Uterus (tissue), 3 donors: ENCODE measurements at regions not wholly inside any gene's neighbourhood (a gene's known extent, or its start where the extent isn't known, plus 50 kb on each side); places are given as distances from the start of the nearest gene placed in this dataset.

Source experiments
- DNase-seq, 2 donors: peaks; one replicate each; pipeline ENCODE4 v3.0.0-alpha.2; 2019 to 2020
- H3K27ac ChIP-seq, 2 donors: fragments of 200-600 bp; sonication (generic); 1 replicate in 1 of 2; 2 replicates in 1 of 2; pipeline ENCODE4 v1.5.1; 2016 to 2018
- H3K27me3 ChIP-seq, 2 donors: fragments of 200-600 bp; sonication (generic); one replicate each; pipeline ENCODE4 v1.5.1; 2018 to 2019; ENCODE audit warnings: control low read depth in 1 of 2
- H3K36me3 ChIP-seq, 2 donors: fragments of 200-600 bp; sonication (generic); one replicate each; pipeline ENCODE4 v1.5.1; 2019; ENCODE audit warnings: control low read depth in 1 of 2
- H3K4me1 ChIP-seq, 2 donors: fragments of 200-600 bp; sonication (generic); one replicate each; pipeline ENCODE4 v1.5.1; 2018 to 2019; ENCODE audit warnings: control low read depth in 1 of 2
- H3K4me3 ChIP-seq, 2 donors: fragments of 200-600 bp; sonication (generic); 1 replicate in 1 of 2; 2 replicates in 1 of 2; pipeline ENCODE4 v1.5.1; 2018 to 2019; ENCODE audit warnings: mild to moderate bottlenecking in 1 of 2
- H3K9me3 ChIP-seq, 2 donors: fragments of 200-600 bp; sonication (generic); one replicate each; pipeline ENCODE4 v1.5.1; 2019; ENCODE audit warnings: control low read depth in 1 of 2
- POLR2A ChIP-seq, 2 donors: fragments of 450-650 bp; IDR thresholded peaks; one replicate each; pipeline ENCODE4 v1.6.1; 2016; ENCODE audit warnings: antibody characterized with exemption in 2 of 2, mild to moderate bottlenecking in 1 of 2, moderate library complexity in 1 of 2
- intact Hi-C: fragments of 100-400 bp; cut with DNase I; formaldehyde crosslinking; loops from one replicate; pipeline ENCODE4 v1.15.1; 2023; ENCODE audit warnings: low total_unique reads
- TF ChIP-seq, protein P1 (sequence below), 4 experiments: fragments of 200-600 bp in 2 of 4; fragments of 450-650 bp in 2 of 4; sonication (generic) in 2 of 4; IDR thresholded peaks; one replicate each; pipeline ENCODE4 v1.5.1; 2016 to 2019; ENCODE audit warnings: antibody characterized with exemption in 4 of 4, mild to moderate bottlenecking in 2 of 4, moderate library complexity in 1 of 4
- donor health status: DM: yes; HTN: yes; CAD: no.

DNA sequence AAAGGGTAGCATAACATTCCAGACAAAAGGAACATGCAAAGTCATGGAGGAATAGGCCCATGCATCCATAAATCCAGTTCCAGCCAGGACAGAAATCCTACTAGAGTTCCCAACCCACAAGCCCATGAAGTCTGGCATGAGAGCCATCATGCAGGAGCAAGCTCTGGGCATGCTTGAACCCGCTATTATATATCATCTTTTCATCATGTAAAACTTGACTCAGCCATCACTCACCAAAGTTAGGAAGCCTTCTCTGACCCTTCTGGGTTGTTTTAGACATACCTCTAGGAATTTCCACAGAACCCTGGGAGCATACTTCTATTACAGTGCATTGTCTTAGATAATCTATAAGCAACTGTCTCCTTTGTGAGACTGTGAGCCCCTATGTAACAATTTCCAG is 293.0 kb upstream of the NPSR1 start:
- DNase-seq = no peak
- Histone ChIP-seq H3K4me3 (no peak overlapping the region), H3K9me3 (no peaks in the 10 kb centered on the region), H3K27ac (no peak overlapping the region), H3K27me3 (no peaks in the 10 kb centered on the region), H3K36me3 (no peaks in the 10 kb centered on the region), H3K4me1 (no peaks in the 10 kb centered on the region)
- intact Hi-C loops = no loop called here
- TF ChIP-seq POLR2A (IDR thresholded peaks at IDR 0.05) = no peak
- TF ChIP-seq, protein P1, sequence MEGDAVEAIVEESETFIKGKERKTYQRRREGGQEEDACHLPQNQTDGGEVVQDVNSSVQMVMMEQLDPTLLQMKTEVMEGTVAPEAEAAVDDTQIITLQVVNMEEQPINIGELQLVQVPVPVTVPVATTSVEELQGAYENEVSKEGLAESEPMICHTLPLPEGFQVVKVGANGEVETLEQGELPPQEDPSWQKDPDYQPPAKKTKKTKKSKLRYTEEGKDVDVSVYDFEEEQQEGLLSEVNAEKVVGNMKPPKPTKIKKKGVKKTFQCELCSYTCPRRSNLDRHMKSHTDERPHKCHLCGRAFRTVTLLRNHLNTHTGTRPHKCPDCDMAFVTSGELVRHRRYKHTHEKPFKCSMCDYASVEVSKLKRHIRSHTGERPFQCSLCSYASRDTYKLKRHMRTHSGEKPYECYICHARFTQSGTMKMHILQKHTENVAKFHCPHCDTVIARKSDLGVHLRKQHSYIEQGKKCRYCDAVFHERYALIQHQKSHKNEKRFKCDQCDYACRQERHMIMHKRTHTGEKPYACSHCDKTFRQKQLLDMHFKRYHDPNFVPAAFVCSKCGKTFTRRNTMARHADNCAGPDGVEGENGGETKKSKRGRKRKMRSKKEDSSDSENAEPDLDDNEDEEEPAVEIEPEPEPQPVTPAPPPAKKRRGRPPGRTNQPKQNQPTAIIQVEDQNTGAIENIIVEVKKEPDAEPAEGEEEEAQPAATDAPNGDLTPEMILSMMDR (IDR thresholded peaks at IDR 0.05) = no peak

DNA sequence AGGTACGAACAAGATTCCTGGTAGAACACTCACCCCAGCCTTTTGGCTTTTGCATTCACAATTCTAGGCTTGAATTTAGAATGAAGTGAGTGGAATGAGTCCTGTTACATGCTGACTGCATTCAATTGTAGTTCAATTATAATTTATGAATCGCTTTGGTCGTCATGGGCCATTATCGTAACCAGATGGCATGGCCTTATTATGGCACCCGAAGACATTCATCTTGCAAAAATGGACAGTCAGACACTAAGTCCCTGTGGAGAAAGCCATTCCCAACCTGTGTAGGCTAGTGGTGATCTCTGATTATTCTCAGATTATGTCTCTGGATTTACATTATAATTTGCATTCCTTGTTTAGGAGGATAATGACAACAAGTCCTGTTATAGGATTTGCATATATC is 292.4 kb upstream of the NPSR1 start:
- TF ChIP-seq, protein P1 (IDR thresholded peaks at IDR 0.05) = no peak
- TF ChIP-seq POLR2A (IDR thresholded peaks at IDR 0.05) = no peak
- no peaks in the 10 kb centered on the region for H3K36me3 ChIP-seq
- H3K4me3 ChIP-seq = no peak overlapping the region
- intact Hi-C loops = no loop called here
- no peaks in the 10 kb centered on the region for H3K9me3 ChIP-seq
- H3K27ac ChIP-seq = no peak overlapping the region
- H3K4me1 ChIP-seq = no peaks in the 10 kb centered on the region
- no peak for DNase-seq
- no peaks in the 10 kb centered on the region for H3K27me3 ChIP-seq

DNA sequence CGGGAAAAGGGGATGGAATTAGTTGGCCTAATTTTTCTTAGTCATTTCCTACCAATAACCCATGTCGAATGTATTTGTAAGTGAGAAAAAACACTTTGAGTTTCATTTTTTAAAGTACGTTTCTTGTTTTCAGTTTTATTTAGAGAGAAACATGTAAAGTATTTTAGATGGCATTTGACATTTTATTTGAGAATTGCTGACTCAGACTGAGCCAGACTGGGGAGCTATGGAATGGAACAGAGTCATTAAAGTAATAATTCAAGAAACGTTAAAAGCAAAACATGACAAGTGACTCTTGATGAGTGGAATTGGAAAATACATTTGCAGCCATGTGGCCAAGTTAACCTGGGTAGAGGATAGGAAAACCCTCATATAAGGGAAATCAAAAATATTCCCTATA is 286.1 kb upstream of the NPSR1 start:
- Histone ChIP-seq H3K27ac (no peak overlapping the region), H3K9me3 (no peaks in the 10 kb centered on the region), H3K27me3 (no peaks in the 10 kb centered on the region), H3K36me3 (no peaks in the 10 kb centered on the region), H3K4me1 (no peaks in the 10 kb centered on the region), H3K4me3 (no peak overlapping the region)
- intact Hi-C loops = no loop called here
- TF ChIP-seq, protein P1 (IDR thresholded peaks at IDR 0.05) = no peak
- no peak for TF ChIP-seq POLR2A (IDR thresholded peaks at IDR 0.05)
- no peak for DNase-seq

DNA sequence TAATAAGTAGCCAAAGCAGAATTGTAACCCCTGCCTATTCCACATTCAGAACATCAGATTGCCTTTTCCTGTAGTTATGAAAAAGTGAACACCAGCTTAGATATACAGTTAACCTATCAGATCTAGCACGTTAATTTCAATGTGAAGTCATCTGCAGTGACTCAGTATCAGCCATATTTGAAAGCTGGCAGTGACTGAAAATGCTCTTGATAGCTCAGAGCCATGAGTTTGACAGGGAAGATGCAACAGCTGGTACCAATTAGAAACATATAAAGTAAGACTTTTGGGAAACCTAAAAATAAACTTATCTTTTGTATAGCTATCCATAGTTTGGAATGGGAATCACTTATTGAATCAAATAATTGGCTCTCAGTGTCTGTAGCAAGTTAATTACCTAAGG is 284.1 kb upstream of the NPSR1 start:
- Histone ChIP-seq H3K4me1 (no peaks in the 10 kb centered on the region), H3K27me3 (no peaks in the 10 kb centered on the region), H3K4me3 (no peak overlapping the region), H3K9me3 (no peaks in the 10 kb centered on the region), H3K27ac (no peak overlapping the region), H3K36me3 (no peaks in the 10 kb centered on the region)
- DNase-seq = no peak
- no peak for TF ChIP-seq POLR2A (IDR thresholded peaks at IDR 0.05)
- TF ChIP-seq, protein P1 (IDR thresholded peaks at IDR 0.05) = no peak
- intact Hi-C loops = no loop called here

DNA sequence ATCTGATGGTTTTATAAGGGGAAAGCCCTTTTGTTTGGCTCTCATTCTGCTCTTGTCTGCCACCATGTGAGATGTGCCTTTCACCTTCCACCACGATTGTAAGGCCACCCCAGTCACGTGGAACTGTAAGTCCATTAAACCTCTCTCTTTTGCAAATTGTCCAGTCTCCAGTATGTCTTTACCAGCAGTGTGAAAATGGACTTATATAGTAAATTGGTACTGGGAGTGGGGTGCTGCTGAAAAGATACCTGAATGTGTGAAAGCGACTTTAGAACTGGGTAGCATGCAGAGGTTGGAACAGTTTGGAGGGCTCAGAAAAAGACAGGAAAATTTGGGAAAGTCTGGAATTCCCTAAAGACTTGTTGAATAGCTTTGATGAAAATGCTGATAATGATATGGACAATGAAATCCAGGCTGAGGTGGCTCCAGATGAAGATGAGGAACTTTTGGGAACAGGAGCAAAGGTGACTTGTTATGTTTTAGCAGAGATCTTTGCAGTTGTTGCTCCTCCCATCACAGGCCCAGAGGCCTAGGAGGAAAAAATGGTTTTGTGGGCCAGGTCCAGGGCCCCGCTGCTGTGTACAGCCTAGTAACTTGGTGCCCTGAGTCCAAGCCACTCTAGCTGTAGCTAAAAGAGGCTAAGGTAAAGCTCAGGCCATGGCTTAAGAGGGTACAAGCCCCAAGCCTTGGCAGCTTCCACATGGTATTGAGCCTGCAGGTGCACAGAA is 275.7 kb upstream of the NPSR1 start:
- DNase-seq = no peak
- Histone ChIP-seq H3K36me3 (no peaks in the 10 kb centered on the region), H3K27ac (no peak overlapping the region), H3K4me3 (no peak overlapping the region), H3K27me3 (no peaks in the 10 kb centered on the region), H3K9me3 (no peaks in the 10 kb centered on the region), H3K4me1 (no peaks in the 10 kb centered on the region)
- no peak for TF ChIP-seq POLR2A (IDR thresholded peaks at IDR 0.05)
- TF ChIP-seq, protein P1 (IDR thresholded peaks at IDR 0.05) = no peak
- intact Hi-C loops = no loop called here
